ENCODE measurements at regions not wholly inside any gene's neighbourhood (a gene's known extent, or its start where the extent isn't known, plus 50 kb on each side); places are given as distances from the start of the nearest gene placed in this dataset.

GRCh38 chr13:33766329-33767123 is 51.4 kb upstream of the RFC3 start:
- H3K4me3 ChIP-seq (ENCODE audit: low read depth, low read length), result no peak overlapping the region
- no peak for DNase-seq (ENCODE audit: low read depth)
- TF ChIP-seq, protein P1, sequence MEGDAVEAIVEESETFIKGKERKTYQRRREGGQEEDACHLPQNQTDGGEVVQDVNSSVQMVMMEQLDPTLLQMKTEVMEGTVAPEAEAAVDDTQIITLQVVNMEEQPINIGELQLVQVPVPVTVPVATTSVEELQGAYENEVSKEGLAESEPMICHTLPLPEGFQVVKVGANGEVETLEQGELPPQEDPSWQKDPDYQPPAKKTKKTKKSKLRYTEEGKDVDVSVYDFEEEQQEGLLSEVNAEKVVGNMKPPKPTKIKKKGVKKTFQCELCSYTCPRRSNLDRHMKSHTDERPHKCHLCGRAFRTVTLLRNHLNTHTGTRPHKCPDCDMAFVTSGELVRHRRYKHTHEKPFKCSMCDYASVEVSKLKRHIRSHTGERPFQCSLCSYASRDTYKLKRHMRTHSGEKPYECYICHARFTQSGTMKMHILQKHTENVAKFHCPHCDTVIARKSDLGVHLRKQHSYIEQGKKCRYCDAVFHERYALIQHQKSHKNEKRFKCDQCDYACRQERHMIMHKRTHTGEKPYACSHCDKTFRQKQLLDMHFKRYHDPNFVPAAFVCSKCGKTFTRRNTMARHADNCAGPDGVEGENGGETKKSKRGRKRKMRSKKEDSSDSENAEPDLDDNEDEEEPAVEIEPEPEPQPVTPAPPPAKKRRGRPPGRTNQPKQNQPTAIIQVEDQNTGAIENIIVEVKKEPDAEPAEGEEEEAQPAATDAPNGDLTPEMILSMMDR (IDR thresholded peaks at IDR 0.05; ENCODE audit: insufficient read depth, low read depth, low read length, missing control alignments), result no peak

DNA sequence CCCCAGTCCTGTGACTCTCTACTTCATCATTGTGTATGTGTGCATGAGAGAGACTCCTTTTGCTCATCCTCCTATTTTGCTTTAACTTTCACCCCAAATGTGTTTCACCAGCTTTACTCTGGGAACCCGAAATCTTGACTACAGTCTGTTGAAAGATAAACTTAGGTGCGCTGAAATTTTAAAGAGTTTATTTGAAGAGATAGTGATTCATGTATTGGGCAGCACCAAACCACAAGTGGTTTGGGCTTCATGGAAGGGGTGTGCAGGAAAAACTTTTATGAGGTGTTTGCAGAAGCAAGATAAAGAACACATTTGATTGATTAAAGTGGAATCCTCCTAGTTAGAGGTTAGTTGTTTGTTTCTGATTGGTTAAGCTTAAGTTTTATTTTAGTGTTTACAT is 50.8 kb upstream of the RFC3 start:
- DNase-seq (ENCODE audit: low read depth), result no peak
- H3K4me3 ChIP-seq (ENCODE audit: low read depth, low read length), result no peak overlapping the region
- TF ChIP-seq, protein P1 (IDR thresholded peaks at IDR 0.05; ENCODE audit: insufficient read depth, low read depth, low read length, missing control alignments), result no peak

All from GM12865 (cell line).